ENCODE measurements at regions not wholly inside any gene's neighbourhood (a gene's known extent, or its start where the extent isn't known, plus 50 kb on each side); places are given as distances from the start of the nearest gene placed in this dataset.

GRCh38 chr4:3348621-3349020, 55.8 kb downstream of the RGS12 start:
- TF ChIP-seq CTCF (IDR thresholded peaks at IDR 0.05; ENCODE audit: low read length) (no peak), EZH2 (IDR thresholded peaks at IDR 0.05; ENCODE audit: borderline replicate concordance, low read length) (no peak)
- Histone ChIP-seq H3K27ac (ENCODE audit: low read depth, low read length, poor library complexity, severe bottlenecking) (no peak overlapping the region), H4K20me1 (ENCODE audit: insufficient read depth, low read length) (no peaks in the 10 kb centered on the region)

GRCh38 chr4:3349116-3349515, 56.3 kb downstream of the RGS12 start:
- Histone ChIP-seq H3K27ac (ENCODE audit: low read depth, low read length, poor library complexity, severe bottlenecking) (no peak overlapping the region), H2AFZ (ENCODE audit: low read length) (no peak overlapping the region), H3K4me2 (ENCODE audit: low read length) (no peak overlapping the region), H3F3A (ENCODE audit: insufficient read depth, low read length) (no peaks in the 10 kb centered on the region), H3K27me3 (ENCODE audit: insufficient read depth, low read length) (no peaks in the 10 kb centered on the region), H3K4me1 (ENCODE audit: insufficient read depth, low read length, severe bottlenecking) (no peaks in the 10 kb centered on the region), H3K4me3 (ENCODE audit: low read depth, low read length, poor library complexity, severe bottlenecking) (no peak overlapping the region), H4K20me1 (ENCODE audit: insufficient read depth, low read length) (no peaks in the 10 kb centered on the region), H3K36me3 (ENCODE audit: insufficient read depth, low read length) (no peaks in the 10 kb centered on the region), H3K79me2 (ENCODE audit: insufficient read depth, low read length) (no peaks in the 10 kb centered on the region), H3K9ac (ENCODE audit: low read length) (no peak overlapping the region), H3K9me2 (ENCODE audit: low read depth, low read length) (no peaks in the 10 kb centered on the region), H3K9me3 (ENCODE audit: low read length) (no peaks in the 10 kb centered on the region)
- TF ChIP-seq CTCF (IDR thresholded peaks at IDR 0.05; ENCODE audit: low read length) (no peak), EZH2 (IDR thresholded peaks at IDR 0.05; ENCODE audit: borderline replicate concordance, low read length) (no peak)

More at GRCh38 chr4:3348621-3349020, 55.8 kb downstream of the RGS12 start:
- H3K9me2 ChIP-seq (ENCODE audit: low read depth, low read length) = no peaks in the 10 kb centered on the region
- H3K79me2 ChIP-seq (ENCODE audit: insufficient read depth, low read length) = no peaks in the 10 kb centered on the region
- no peak overlapping the region for H3K4me2 ChIP-seq (ENCODE audit: low read length)
- no peak overlapping the region for H3K4me3 ChIP-seq (ENCODE audit: low read depth, low read length, poor library complexity, severe bottlenecking)
- no peaks in the 10 kb centered on the region for H3K27me3 ChIP-seq (ENCODE audit: insufficient read depth, low read length)
- no peaks in the 10 kb centered on the region for H3F3A ChIP-seq (ENCODE audit: insufficient read depth, low read length)
- H3K9me3 ChIP-seq (ENCODE audit: low read length) = no peaks in the 10 kb centered on the region
- no peaks in the 10 kb centered on the region for H3K4me1 ChIP-seq (ENCODE audit: insufficient read depth, low read length, severe bottlenecking)
- no peaks in the 10 kb centered on the region for H3K36me3 ChIP-seq (ENCODE audit: insufficient read depth, low read length)
- H2AFZ ChIP-seq (ENCODE audit: low read length) = no peak overlapping the region
- no peak overlapping the region for H3K9ac ChIP-seq (ENCODE audit: low read length)

- no peaks in the 10 kb centered on the region for H3K27me3 ChIP-seq (ENCODE audit: insufficient read depth, low read length)
- H2AFZ ChIP-seq (ENCODE audit: low read length) = no peak overlapping the region
- H3K36me3 ChIP-seq (ENCODE audit: insufficient read depth, low read length) = no peaks in the 10 kb centered on the region
- no peak overlapping the region for H3K4me2 ChIP-seq (ENCODE audit: low read length)
- TF ChIP-seq CTCF (IDR thresholded peaks at IDR 0.05; ENCODE audit: low read length) = no peak
- TF ChIP-seq EZH2 (IDR thresholded peaks at IDR 0.05; ENCODE audit: borderline replicate concordance, low read length) = no peak
- no peaks in the 10 kb centered on the region for H3F3A ChIP-seq (ENCODE audit: insufficient read depth, low read length)
- no peaks in the 10 kb centered on the region for H3K79me2 ChIP-seq (ENCODE audit: insufficient read depth, low read length)
- no peaks in the 10 kb centered on the region for H3K4me1 ChIP-seq (ENCODE audit: insufficient read depth, low read length, severe bottlenecking)
- H3K4me3 ChIP-seq (ENCODE audit: low read depth, low read length, poor library complexity, severe bottlenecking) = no peak overlapping the region
- no peaks in the 10 kb centered on the region for H3K9me2 ChIP-seq (ENCODE audit: low read depth, low read length)
- H3K9ac ChIP-seq (ENCODE audit: low read length) = no peak overlapping the region
- no peak overlapping the region for H3K27ac ChIP-seq (ENCODE audit: low read depth, low read length, poor library complexity, severe bottlenecking)
- no peaks in the 10 kb centered on the region for H3K9me3 ChIP-seq (ENCODE audit: low read length)
- no peaks in the 10 kb centered on the region for H4K20me1 ChIP-seq (ENCODE audit: insufficient read depth, low read length)
Observed at GRCh38 chr4:3351997-3352396, 59.2 kb downstream of the RGS12 start.
